Stimulated activated CD8-positive, alpha-beta memory T cell treated with anti-CD3 and anti-CD28 coated beads, Interleukin-15, amount 100 ng/mL, for 4 hours (primary cell): ENCODE measurements at regions not wholly inside any gene's neighbourhood (a gene's known extent, or its start where the extent isn't known, plus 50 kb on each side); places are given as distances from the start of the nearest gene placed in this dataset.

Experiments
- DNase-seq, 2 donors: peaks; one replicate each; pipeline ENCODE4 v3.0.0-alpha.2; 2020; ENCODE audit warnings: low read depth in 2 of 2

- DNase-seq, result no peak
These were observed 91.2 kb upstream of the ABI3BP start for GRCh38 chr3:101084404-101084803.

DNA sequence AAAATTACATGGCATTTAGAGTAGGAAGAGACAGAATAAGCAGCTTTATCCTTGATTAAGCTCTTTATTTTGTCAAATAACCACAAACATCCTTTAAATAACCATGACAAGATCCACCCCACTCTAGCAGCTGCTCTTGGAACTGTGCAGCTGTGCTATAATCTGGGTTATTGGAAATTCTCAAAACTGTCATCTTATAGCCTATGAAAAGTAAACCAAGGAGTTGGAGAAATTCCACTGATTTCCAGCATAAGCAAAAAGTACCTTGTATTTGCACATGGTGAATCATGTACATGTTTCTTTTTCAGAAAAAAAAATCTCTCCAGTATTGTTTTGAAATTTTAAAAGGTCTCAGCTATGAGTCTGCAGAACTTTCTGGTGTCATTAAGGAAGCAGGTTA lies 88.8 kb upstream of the ABI3BP start:
- no peak for DNase-seq

GRCh38 chr3:101081446-101081845 lies 88.2 kb upstream of the ABI3BP start:
- DNase-seq, result no peak

GRCh38 chr3:101077361-101078011 lies 84.3 kb upstream of the ABI3BP start:
- DNase-seq, result no peak

DNA sequence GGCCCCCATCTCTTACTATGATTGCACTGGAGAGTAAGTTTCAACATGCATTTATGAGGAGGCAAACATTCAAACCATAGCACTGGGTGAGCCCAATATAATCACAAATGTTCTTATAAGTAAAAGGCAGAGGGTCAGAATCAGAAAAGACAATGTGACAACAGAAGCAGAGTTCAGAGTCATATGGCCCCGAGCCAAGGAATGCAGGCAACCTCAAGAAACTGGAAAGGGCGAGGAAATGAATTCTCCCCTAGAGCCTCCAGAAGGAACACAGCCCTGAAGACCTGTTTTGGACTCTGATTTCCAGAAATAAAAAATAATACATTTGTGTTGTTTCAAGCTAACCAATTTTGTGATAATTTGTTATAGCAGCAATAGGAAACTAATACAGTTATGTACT lies 81.3 kb upstream of the ABI3BP start:
- no peak for DNase-seq

GRCh38 chr3:101072300-101072699 lies 79.1 kb upstream of the ABI3BP start:
- no peak for DNase-seq

GRCh38 chr3:101070799-101071121 lies 77.5 kb upstream of the ABI3BP start:
- no peak for DNase-seq

DNA sequence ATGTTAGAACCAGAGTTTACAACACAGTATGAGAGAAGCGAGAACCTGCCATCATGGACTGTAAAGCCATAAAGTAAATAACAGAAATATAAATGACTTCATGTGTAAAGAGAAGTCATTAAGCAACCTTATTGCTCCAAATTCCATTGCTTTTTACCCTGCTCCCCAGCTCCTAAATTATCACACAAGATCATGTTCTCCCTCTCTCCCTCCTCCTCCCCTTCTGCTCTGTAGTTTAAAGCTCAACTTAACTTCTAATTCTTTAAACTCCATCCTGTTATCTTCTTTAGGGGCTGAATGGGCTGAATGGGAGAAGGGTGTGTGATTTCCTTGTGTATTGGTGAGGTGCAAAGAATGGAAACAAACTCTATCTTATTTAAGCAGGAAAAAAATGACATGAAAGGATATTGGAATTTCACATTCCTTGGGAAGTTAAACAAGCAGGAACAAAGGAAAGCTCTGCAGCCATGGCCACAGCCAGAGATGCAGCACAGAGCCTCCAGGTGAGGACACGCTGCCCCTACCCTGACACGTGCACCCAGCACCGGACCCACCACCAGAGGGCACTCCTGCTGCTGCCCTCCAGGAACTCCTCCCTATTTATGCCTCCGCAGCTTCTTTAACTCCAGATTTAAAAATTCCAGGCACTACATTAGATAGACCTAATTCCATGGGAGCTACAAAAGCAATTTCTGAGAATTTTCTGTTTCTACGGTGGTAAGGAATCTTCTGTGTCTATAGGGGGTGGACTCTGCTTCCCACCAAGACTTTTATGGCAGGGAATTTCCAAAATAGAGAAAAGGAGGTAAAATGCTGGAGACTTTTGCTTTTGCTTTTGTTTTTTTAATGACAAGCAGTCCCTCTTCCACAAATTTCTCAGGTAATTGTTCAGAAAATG lies 76.9 kb upstream of the ABI3BP start:
- peak in 1 of 2 donors; percentile 1 for DNase-seq

DNA sequence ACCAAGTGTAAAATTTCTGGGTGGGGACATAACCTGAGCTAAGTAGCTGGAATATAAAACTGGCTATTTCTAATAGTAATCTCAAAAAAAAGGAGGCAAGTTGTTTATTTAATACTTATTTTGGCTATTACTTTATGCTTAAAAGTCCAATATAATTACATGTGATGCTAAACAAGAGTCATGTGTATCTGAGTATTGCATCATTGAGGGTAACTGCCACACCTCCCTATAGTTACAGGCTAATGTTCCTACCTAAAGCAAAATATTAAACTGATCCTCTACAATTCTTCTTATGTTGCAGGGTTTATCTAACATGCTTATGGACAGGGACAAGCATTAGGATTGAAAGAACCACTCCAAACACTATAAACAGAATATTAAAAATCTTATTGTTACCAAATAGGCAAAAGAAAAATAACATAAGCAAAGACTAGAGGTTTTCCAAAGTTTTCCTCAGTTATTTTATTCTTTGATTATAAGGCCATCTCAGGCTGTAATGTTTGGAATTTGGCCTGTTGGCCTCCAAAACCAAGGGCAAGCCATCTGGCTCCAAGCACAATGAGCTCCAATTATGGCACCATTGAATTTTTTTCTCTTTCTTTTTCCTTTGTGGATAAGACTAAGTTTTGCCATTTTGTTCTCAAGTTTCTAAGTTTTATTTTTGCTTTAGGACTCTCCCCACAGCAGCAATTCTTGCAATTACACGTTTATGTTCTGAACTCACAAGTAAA lies 75.8 kb upstream of the ABI3BP start:
- no peak for DNase-seq

- no peak for DNase-seq
These were observed 73.5 kb upstream of the ABI3BP start for GRCh38 chr3:101066711-101067129.

GRCh38 chr3:101065962-101066361 lies 72.7 kb upstream of the ABI3BP start:
- DNase-seq, result no peak

GRCh38 chr3:101063401-101063800 lies 70.2 kb upstream of the ABI3BP start:
- no peak for DNase-seq

DNA sequence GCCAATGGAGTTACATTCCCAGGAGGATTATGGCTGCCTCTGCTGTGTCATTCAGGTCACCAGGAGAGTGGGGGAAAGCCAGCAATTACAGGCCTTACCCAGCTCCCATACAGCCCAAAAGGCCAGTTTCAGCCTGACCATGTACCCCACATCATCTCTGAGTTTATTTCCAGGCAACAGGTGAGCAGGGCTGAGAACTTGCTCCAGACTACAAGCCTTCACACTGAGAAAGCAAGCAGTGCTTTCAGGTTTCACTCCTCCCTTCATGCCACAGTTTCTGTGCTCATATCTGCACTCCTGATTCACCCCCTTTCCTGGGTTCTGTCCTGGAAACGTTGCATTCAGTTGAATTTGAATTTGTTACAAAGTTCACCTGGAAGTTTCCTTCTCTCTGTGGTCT lies 68.1 kb upstream of the ABI3BP start:
- no peak for DNase-seq

GRCh38 chr3:101050866-101051265 lies 57.6 kb upstream of the ABI3BP start:
- DNase-seq, result no peak

GRCh38 chr3:101050046-101050445 lies 56.8 kb upstream of the ABI3BP start:
- no peak for DNase-seq

- DNase-seq, result no peak
These were observed 56.3 kb upstream of the ABI3BP start for GRCh38 chr3:101049532-101049931.

GRCh38 chr3:101043687-101044078 lies 50.5 kb upstream of the ABI3BP start:
- no peak for DNase-seq

GRCh38 chr3:101042996-101043686 lies 49.9 kb upstream of the ABI3BP start:
- DNase-seq, result no peak
